ENCODE measurements at regions not wholly inside any gene's neighbourhood (a gene's known extent, or its start where the extent isn't known, plus 50 kb on each side); places are given as distances from the start of the nearest gene placed in this dataset.

- Histone ChIP-seq H3K36me3 (replicated peaks; ENCODE audit: control insufficient read depth, insufficient read depth, low read length) (no peaks in the 10 kb centered on the region), H3K27me3 (ENCODE audit: control insufficient read depth, insufficient read depth, low read length) (no peaks in the 10 kb centered on the region), H3K4me3 (ENCODE audit: insufficient read depth, low read depth, low read length) (no peak overlapping the region)
- DNase-seq = no peak
Measured at GRCh38 chr7:67690700-67691099, 694.1 kb downstream of the TYW1 start.

DNA sequence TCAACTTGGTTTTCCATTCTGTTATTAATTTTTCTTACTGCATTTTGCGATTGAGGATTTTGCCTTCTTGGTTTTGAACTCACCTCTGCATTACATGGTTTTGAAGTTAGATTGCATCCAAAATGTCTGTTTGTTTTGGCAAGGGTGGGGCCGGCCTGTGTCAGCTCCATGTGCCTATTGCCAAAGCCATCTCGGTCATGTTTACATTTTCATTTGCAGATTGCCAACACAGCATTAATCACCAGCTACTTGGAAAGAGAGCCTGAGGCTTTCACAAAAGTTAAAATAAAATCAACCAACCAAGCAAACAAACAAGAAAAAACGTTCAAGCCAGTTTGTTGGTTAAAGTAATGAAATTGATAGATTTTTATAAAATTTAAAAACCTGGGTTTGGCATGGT, 695.8 kb downstream of the TYW1 start:
- no peak for DNase-seq

GRCh38 chr7:67696124-67696523, 699.5 kb downstream of the TYW1 start:
- no peak overlapping the region for H3K4me3 ChIP-seq (ENCODE audit: insufficient read depth, low read depth, low read length)
- no peaks in the 10 kb centered on the region for H3K27me3 ChIP-seq (ENCODE audit: control insufficient read depth, insufficient read depth, low read length)
- no peaks in the 10 kb centered on the region for H3K36me3 ChIP-seq (replicated peaks; ENCODE audit: control insufficient read depth, insufficient read depth, low read length)
- no peak for DNase-seq

More for the DNA sequence above, 695.8 kb downstream of the TYW1 start:
- Histone ChIP-seq H3K4me3 (ENCODE audit: insufficient read depth, low read depth, low read length) (no peak overlapping the region), H3K36me3 (replicated peaks; ENCODE audit: control insufficient read depth, insufficient read depth, low read length) (no peaks in the 10 kb centered on the region), H3K27me3 (ENCODE audit: control insufficient read depth, insufficient read depth, low read length) (no peaks in the 10 kb centered on the region)

DNA sequence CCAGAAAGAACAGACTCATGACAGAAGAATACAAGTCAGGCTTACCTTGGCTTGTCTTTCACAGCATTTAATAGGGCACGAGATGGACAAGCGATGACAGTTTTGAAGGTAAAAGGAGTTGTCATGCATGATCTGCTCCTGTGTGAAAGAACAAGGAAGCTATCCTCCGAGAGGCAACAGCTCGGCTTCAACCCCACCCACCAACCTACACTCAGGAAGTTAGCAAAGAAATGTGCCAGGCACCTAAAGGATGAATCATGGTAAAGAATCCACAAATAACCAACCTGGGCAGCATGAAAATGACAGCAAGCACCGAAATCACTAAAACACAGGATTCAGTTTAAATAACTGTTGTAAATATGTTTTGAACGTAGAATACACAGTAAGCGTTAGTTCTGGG, 700.2 kb downstream of the TYW1 start:
- H3K4me3 ChIP-seq (ENCODE audit: insufficient read depth, low read depth, low read length) = no peak overlapping the region
- no peaks in the 10 kb centered on the region for H3K27me3 ChIP-seq (ENCODE audit: control insufficient read depth, insufficient read depth, low read length)
- no peak for DNase-seq
- H3K36me3 ChIP-seq (replicated peaks; ENCODE audit: control insufficient read depth, insufficient read depth, low read length) = no peaks in the 10 kb centered on the region

DNA sequence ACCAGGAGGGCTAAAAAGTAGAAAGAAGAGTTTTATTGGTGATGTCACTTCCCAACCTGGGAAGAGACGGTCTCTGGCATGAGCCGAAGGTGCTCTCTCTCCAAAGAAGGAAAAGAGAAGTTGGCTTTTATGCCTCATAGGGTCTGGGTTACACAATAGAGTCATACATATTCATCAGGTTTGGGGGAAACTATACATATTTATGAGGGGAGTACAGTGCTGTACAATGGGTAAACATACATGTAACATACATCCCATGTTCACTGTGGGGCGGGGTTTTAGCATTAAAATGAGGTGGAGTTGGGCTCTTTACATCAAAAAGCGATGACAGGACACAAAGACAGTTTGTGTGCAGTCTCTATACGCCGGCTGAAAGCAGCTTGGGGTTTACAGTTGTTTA, 701.7 kb downstream of the TYW1 start:
- Histone ChIP-seq H3K4me3 (ENCODE audit: insufficient read depth, low read depth, low read length) (no peak overlapping the region), H3K27me3 (ENCODE audit: control insufficient read depth, insufficient read depth, low read length) (no peaks in the 10 kb centered on the region), H3K36me3 (replicated peaks; ENCODE audit: control insufficient read depth, insufficient read depth, low read length) (no peaks in the 10 kb centered on the region)
- no peak for DNase-seq

- DNase-seq = no peak
- Histone ChIP-seq H3K4me3 (ENCODE audit: insufficient read depth, low read depth, low read length) (no peak overlapping the region), H3K27me3 (ENCODE audit: control insufficient read depth, insufficient read depth, low read length) (no peaks in the 10 kb centered on the region), H3K36me3 (replicated peaks; ENCODE audit: control insufficient read depth, insufficient read depth, low read length) (no peaks in the 10 kb centered on the region)
Measured at GRCh38 chr7:67705850-67706249, 709.2 kb downstream of the TYW1 start.

DNA sequence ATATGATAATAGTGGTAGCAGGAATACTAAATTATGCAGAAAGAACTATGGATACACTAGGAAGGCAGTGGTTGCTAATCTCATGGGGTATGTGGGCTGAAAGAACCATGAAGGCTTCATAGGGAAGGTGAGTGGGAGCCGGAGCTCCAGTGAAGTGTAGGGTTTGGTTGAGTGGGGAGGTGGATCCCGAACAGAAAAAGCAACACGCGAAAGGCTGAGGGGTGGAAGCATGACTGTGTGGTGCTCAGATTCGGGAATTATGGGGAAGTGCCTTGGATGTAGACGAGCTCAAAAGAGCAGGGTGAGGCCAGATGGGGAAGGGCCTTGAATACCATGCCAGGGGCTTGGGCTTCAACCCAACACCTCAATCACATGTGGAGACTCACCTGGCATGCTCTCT, 715.1 kb downstream of the TYW1 start:
- DNase-seq = no peak

GRCh38 chr7:67713451-67714056, 716.9 kb downstream of the TYW1 start:
- Histone ChIP-seq H3K27me3 (ENCODE audit: control insufficient read depth, insufficient read depth, low read length) (no peaks in the 10 kb centered on the region), H3K36me3 (replicated peaks; ENCODE audit: control insufficient read depth, insufficient read depth, low read length) (no peaks in the 10 kb centered on the region), H3K4me3 (ENCODE audit: insufficient read depth, low read depth, low read length) (no peak overlapping the region)
- no peak for DNase-seq

More for the DNA sequence above, 715.1 kb downstream of the TYW1 start:
- Histone ChIP-seq H3K27me3 (ENCODE audit: control insufficient read depth, insufficient read depth, low read length) (no peaks in the 10 kb centered on the region), H3K4me3 (ENCODE audit: insufficient read depth, low read depth, low read length) (no peak overlapping the region), H3K36me3 (replicated peaks; ENCODE audit: control insufficient read depth, insufficient read depth, low read length) (no peaks in the 10 kb centered on the region)

- no peak for DNase-seq
Measured at GRCh38 chr7:67716729-67717128, 720.1 kb downstream of the TYW1 start.

DNA sequence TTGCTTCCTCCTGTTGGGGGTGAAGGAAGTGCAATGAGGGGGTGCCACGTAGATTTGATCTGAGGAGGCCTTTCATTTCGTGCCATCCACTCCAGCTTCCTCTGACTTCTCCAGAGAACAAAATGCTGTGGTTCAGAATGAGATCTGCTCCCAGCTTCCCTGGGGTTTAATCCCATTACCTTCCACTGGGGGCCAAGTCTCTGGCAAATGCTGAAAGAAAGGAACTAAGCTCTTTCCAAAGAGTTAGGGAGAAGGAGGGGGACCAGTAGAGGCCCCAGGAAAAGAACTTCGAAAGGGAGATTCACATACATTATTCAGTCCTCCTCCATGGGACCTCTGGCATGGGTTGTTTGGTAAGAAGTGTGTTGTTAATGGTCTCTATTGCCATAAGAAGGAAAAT, 727.0 kb downstream of the TYW1 start:
- DNase-seq = peak; percentile 26
- H3K36me3 ChIP-seq (replicated peaks; ENCODE audit: control insufficient read depth, insufficient read depth, low read length) = no peaks in the 10 kb centered on the region
- no peak overlapping the region for H3K4me3 ChIP-seq (ENCODE audit: insufficient read depth, low read depth, low read length)
- H3K27me3 ChIP-seq (ENCODE audit: control insufficient read depth, insufficient read depth, low read length) = no peaks in the 10 kb centered on the region

More at GRCh38 chr7:67716729-67717128, 720.1 kb downstream of the TYW1 start:
- H3K27me3 ChIP-seq (ENCODE audit: control insufficient read depth, insufficient read depth, low read length) = no peaks in the 10 kb centered on the region
- H3K36me3 ChIP-seq (replicated peaks; ENCODE audit: control insufficient read depth, insufficient read depth, low read length) = no peaks in the 10 kb centered on the region
- H3K4me3 ChIP-seq (ENCODE audit: insufficient read depth, low read depth, low read length) = no peak overlapping the region

- no peak for DNase-seq
- H3K27me3 ChIP-seq (ENCODE audit: control insufficient read depth, insufficient read depth, low read length) = no peaks in the 10 kb centered on the region
- no peaks in the 10 kb centered on the region for H3K36me3 ChIP-seq (replicated peaks; ENCODE audit: control insufficient read depth, insufficient read depth, low read length)
- H3K4me3 ChIP-seq (ENCODE audit: insufficient read depth, low read depth, low read length) = no peak overlapping the region
Measured at GRCh38 chr7:67724435-67724834, 727.8 kb downstream of the TYW1 start.

DNA sequence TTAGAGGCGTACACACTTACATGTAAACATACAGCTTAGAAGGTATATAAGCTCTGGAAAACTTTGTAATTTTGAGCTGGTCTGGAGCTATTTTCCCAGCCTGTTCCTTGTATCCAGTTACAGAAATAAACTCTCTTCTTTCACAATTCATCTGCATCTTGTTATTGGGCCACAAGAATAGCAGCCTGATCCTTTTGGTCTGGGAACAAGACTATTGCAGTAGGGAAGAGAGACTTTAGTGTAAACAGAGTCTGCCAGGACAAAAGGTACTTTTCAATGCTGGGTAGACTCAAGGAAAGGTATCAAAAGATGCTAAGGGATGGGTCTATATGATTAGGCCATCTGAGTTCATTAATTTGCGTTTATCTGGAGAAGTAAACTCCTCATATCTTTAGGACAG, 728.3 kb downstream of the TYW1 start:
- no peak overlapping the region for H3K4me3 ChIP-seq (ENCODE audit: insufficient read depth, low read depth, low read length)
- H3K27me3 ChIP-seq (ENCODE audit: control insufficient read depth, insufficient read depth, low read length) = no peaks in the 10 kb centered on the region
- H3K36me3 ChIP-seq (replicated peaks; ENCODE audit: control insufficient read depth, insufficient read depth, low read length) = no peaks in the 10 kb centered on the region
- DNase-seq = no peak

DNA sequence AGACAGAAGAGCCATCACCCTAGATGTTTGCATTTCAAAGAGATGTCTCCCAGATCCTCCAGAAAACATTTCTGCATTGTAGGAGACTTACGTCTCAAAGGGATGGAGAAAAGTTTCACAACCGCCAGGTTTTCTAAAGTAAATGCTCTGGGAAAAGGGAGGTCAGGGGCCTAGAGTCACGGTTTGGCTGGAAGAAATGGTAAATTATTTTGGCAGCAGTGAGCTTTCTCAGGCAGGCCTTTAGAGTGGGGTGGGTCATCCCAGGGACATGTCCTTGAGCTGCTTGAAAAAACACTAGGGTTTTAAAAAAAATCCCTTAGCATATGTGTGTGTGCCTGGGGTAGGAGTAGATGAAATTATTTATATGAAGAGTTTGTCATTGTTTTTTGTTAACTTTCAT, 728.8 kb downstream of the TYW1 start:
- H3K36me3 ChIP-seq (replicated peaks; ENCODE audit: control insufficient read depth, insufficient read depth, low read length) = no peaks in the 10 kb centered on the region
- no peaks in the 10 kb centered on the region for H3K27me3 ChIP-seq (ENCODE audit: control insufficient read depth, insufficient read depth, low read length)

GRCh38 chr7:67729771-67730170, 733.1 kb downstream of the TYW1 start:
- H3K4me3 ChIP-seq (ENCODE audit: insufficient read depth, low read depth, low read length) = no peak overlapping the region

More for the DNA sequence above, 728.8 kb downstream of the TYW1 start:
- DNase-seq = no peak
- H3K4me3 ChIP-seq (ENCODE audit: insufficient read depth, low read depth, low read length) = no peak overlapping the region

GRCh38 chr7:67731704-67732103, 735.1 kb downstream of the TYW1 start:
- Histone ChIP-seq H3K4me3 (ENCODE audit: insufficient read depth, low read depth, low read length) (no peak overlapping the region), H3K36me3 (replicated peaks; ENCODE audit: control insufficient read depth, insufficient read depth, low read length) (no peaks in the 10 kb centered on the region), H3K27me3 (ENCODE audit: control insufficient read depth, insufficient read depth, low read length) (no peaks in the 10 kb centered on the region)
- no peak for DNase-seq

More at GRCh38 chr7:67729771-67730170, 733.1 kb downstream of the TYW1 start:
- DNase-seq = no peak
- no peaks in the 10 kb centered on the region for H3K36me3 ChIP-seq (replicated peaks; ENCODE audit: control insufficient read depth, insufficient read depth, low read length)
- no peaks in the 10 kb centered on the region for H3K27me3 ChIP-seq (ENCODE audit: control insufficient read depth, insufficient read depth, low read length)

- DNase-seq = no peak
- no peak overlapping the region for H3K4me3 ChIP-seq (ENCODE audit: insufficient read depth, low read depth, low read length)
- no peaks in the 10 kb centered on the region for H3K36me3 ChIP-seq (replicated peaks; ENCODE audit: control insufficient read depth, insufficient read depth, low read length)
- no peaks in the 10 kb centered on the region for H3K27me3 ChIP-seq (ENCODE audit: control insufficient read depth, insufficient read depth, low read length)
Measured at GRCh38 chr7:67732898-67733297, 736.3 kb downstream of the TYW1 start.
